NCI-H2107 treated with DMSO at 0.1 percent for 48 hours (cell line): ENCODE measurements at regions not wholly inside any gene's neighbourhood (a gene's known extent, or its start where the extent isn't known, plus 50 kb on each side); places are given as distances from the start of the nearest gene placed in this dataset.
"Not testable (repeated sequence)": the region's sequence is repeated elsewhere in the genome, so short reads cannot be mapped to it uniquely, and the experiment has no call there.

Experiments
- DNase-seq: peaks from one replicate; lab custom pipeline; 2025; ENCODE audit not compliant: unreplicated experiment; lab: John Stamatoyannopoulos, UW

GRCh38 chr5:81830596-81830995 is 79.7 kb upstream of the SSBP2 start:
- DNase-seq = no peak

- DNase-seq = no peak
Observed at GRCh38 chr5:81829242-81829641, 78.3 kb upstream of the SSBP2 start.

GRCh38 chr5:81827500-81827899 is 76.6 kb upstream of the SSBP2 start:
- no peak for DNase-seq

- no peak for DNase-seq
Observed at GRCh38 chr5:81826128-81826527, 75.2 kb upstream of the SSBP2 start.

- peak; percentile 58 for DNase-seq
Observed at GRCh38 chr5:81825237-81825636, 74.3 kb upstream of the SSBP2 start.

GRCh38 chr5:81823736-81824135 is 72.8 kb upstream of the SSBP2 start:
- not testable (repeated sequence) for DNase-seq

- no peak for DNase-seq
Observed at GRCh38 chr5:81820863-81821262, 70.0 kb upstream of the SSBP2 start.

- DNase-seq = no peak
Observed at GRCh38 chr5:81820318-81820636, 69.4 kb upstream of the SSBP2 start.

- DNase-seq = peak; percentile 14
Observed at GRCh38 chr5:81819556-81820317, 68.8 kb upstream of the SSBP2 start.

GRCh38 chr5:81817980-81818379 is 67.1 kb upstream of the SSBP2 start:
- no peak for DNase-seq

- no peak for DNase-seq
Observed at GRCh38 chr5:81817086-81817485, 66.2 kb upstream of the SSBP2 start.

GRCh38 chr5:81815321-81815720 is 64.4 kb upstream of the SSBP2 start:
- DNase-seq = no peak

GRCh38 chr5:81808106-81808505 is 57.2 kb upstream of the SSBP2 start:
- DNase-seq = no peak

GRCh38 chr5:81805086-81805485 is 54.2 kb upstream of the SSBP2 start:
- no peak for DNase-seq

GRCh38 chr5:81803812-81804211 is 52.9 kb upstream of the SSBP2 start:
- no peak for DNase-seq

- DNase-seq = no peak
Observed at GRCh38 chr5:81802625-81803024, 51.7 kb upstream of the SSBP2 start.

- no peak for DNase-seq
Observed at GRCh38 chr5:81802020-81802419, 51.1 kb upstream of the SSBP2 start.

- DNase-seq = no peak
Observed at GRCh38 chr5:81800797-81801196, 49.9 kb upstream of the SSBP2 start.
